GM23248 (cell line): ENCODE measurements at regions not wholly inside any gene's neighbourhood (a gene's known extent, or its start where the extent isn't known, plus 50 kb on each side); places are given as distances from the start of the nearest gene placed in this dataset.

Experiments
- DNase-seq: peaks from one replicate; pipeline ENCODE4 v3.0.0-alpha.2; 2015
- H2AFZ ChIP-seq: fragments of 200-600 bp; sonication (generic); 2 replicates; pipeline ENCODE4 v1.6.1; 2016; ENCODE audit warnings: antibody characterized with exemption
- H3F3A ChIP-seq: fragments of 200-600 bp; sonication (generic); 2 replicates; pipeline ENCODE4 v1.6.1; 2016; ENCODE audit warnings: mild to moderate bottlenecking, antibody characterized with exemption, mixed run types; ENCODE audit not compliant: insufficient read depth
- H3K27ac ChIP-seq: fragments of 200-600 bp; sonication (generic); 2 replicates; pipeline ENCODE4 v1.5.1; 2016; ENCODE audit warnings: mild to moderate bottlenecking
- H3K27me3 ChIP-seq: fragments of 200-600 bp; sonication (generic); replicated peaks from 2 replicates; pipeline ENCODE4 v1.6.1; 2016; ENCODE audit warnings: mild to moderate bottlenecking; ENCODE audit not compliant: insufficient read depth
- H3K36me3 ChIP-seq: fragments of 200-600 bp; sonication (generic); 2 replicates; pipeline ENCODE4 v1.6.1; 2016; ENCODE audit warnings: low read depth, mild to moderate bottlenecking
- H3K4me1 ChIP-seq: fragments of 200-600 bp; sonication (generic); 2 replicates; pipeline ENCODE4 v1.6.1; 2016; ENCODE audit warnings: mild to moderate bottlenecking; ENCODE audit not compliant: insufficient read depth
- H3K4me2 ChIP-seq: fragments of 200-600 bp; sonication (generic); one replicate; pipeline ENCODE4 v1.6.1; 2016; ENCODE audit warnings: mild to moderate bottlenecking; ENCODE audit not compliant: unreplicated experiment
- H3K4me3 ChIP-seq: fragments of 200-600 bp; sonication (generic); 2 replicates; pipeline ENCODE4 v1.5.1; 2016; ENCODE audit warnings: mild to moderate bottlenecking
- H3K79me2 ChIP-seq: fragments of 200-600 bp; sonication (generic); 2 replicates; pipeline ENCODE4 v1.6.1; 2016; ENCODE audit warnings: mild to moderate bottlenecking; ENCODE audit not compliant: insufficient read depth
- H3K9ac ChIP-seq: fragments of 200-600 bp; sonication (generic); 2 replicates; pipeline ENCODE4 v1.6.1; 2016; ENCODE audit warnings: mild to moderate bottlenecking
- H3K9me2 ChIP-seq: fragments of 200-600 bp; sonication (generic); 2 replicates; pipeline ENCODE4 v1.6.1; 2016; ENCODE audit warnings: mixed run types, mild to moderate bottlenecking, moderate library complexity; ENCODE audit not compliant: insufficient read depth
- H3K9me3 ChIP-seq: fragments of 200-600 bp; sonication (generic); one replicate; pipeline ENCODE4 v1.6.1; 2017; ENCODE audit warnings: low read depth
- H4K20me1 ChIP-seq: fragments of 200-600 bp; sonication (generic); 2 replicates; pipeline ENCODE4 v1.6.0; 2016; ENCODE audit not compliant: insufficient read depth
- EZH2 ChIP-seq: fragments of 200-600 bp; sonication (generic); IDR thresholded peaks from 2 replicates; pipeline ENCODE4 v1.6.1; 2018; ENCODE audit warnings: antibody characterized with exemption, mild to moderate bottlenecking; ENCODE audit not compliant: insufficient read depth, poor library complexity, severe bottlenecking
- EZH2phosphoT487 ChIP-seq: fragments of 200-600 bp; sonication (generic); IDR thresholded peaks from 2 replicates; pipeline ENCODE4 v1.6.1; 2018; ENCODE audit warnings: antibody characterized with exemption, moderate library complexity, mild to moderate bottlenecking, low read depth; ENCODE audit not compliant: insufficient read depth
- WGBS, 2 experiments: methylation state at CpG; one replicate each; pipeline ENCODE4 v1.1.6; 2015 to 2017; ENCODE audit warnings: low lambda C conversion rate in 2 of 2, low coverage in 1 of 2; ENCODE audit errors: missing lambda C conversion rate in 2 of 2; 5-methylcytosine and 5-hydroxymethylcytosine counted together
- in situ Hi-C: fragments of 300-500 bp; cut with MboI; formaldehyde crosslinking; loops from 2 replicates; pipeline ENCODE4 v1.15.0; 2020

DNA sequence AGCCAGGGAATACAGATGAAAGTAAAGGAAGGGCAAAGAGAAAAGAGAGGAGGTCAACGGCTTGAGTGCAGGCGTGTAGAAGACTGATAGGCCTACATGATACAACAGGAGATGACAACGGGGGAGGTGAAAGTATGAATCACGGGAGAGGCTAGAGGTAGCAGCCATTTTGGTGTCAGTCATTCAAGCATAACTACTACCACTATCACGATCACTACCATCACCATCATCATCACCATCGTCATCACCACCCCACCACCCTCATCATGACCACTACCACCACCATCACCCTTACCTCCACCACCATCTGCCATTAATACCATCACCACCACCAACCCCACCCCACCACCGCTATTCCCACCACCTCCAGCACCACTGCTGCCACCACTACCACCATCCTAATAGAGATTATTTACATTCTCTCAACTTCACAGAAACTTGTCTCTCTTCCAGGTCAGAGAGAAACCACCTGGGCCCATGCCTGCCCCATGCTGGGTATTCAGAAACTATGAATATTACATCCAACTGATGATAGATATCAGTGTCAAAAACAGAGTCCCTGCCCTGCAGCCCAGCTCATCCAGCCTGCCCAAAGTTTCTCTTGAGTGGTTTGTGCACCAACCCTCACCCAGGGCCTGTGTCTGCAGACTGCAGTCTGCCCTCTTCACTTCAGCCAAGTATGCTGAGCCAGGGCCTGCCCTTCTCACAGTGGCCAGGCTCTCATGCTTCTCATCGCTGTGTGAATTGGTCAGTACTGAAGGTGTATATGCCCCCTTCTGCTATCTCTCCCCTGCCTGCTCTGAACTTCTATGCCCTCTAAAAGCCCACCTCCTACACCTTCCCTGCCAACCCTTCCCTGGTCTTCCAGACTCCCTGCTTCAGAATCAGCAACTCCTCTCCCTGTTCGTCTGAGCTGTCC lies 215.6 kb upstream of the TLE3 start:
- no peaks in the 10 kb centered on the region for H3F3A ChIP-seq
- no peaks in the 10 kb centered on the region for H3K9me2 ChIP-seq
- H4K20me1 ChIP-seq = no peaks in the 10 kb centered on the region
- no peak overlapping the region for H3K9ac ChIP-seq
- H3K36me3 ChIP-seq = no peaks in the 10 kb centered on the region
- DNase-seq = no peak
- H3K79me2 ChIP-seq = no peaks in the 10 kb centered on the region
- H3K9me3 ChIP-seq = no peaks in the 10 kb centered on the region
- H3K27me3 ChIP-seq = no peaks in the 10 kb centered on the region
- H2AFZ ChIP-seq = no peak overlapping the region
- no peak overlapping the region for H3K4me3 ChIP-seq
- 92 to 93% methylated on average over 9 of the region's 9 CpGs for WGBS, 2 experiments
- TF ChIP-seq EZH2phosphoT487 (no peak), EZH2 (no peak)
- peaks cover 13% of the 10 kb centered on the region for H3K4me1 ChIP-seq
- H3K27ac ChIP-seq = no peak overlapping the region
- in situ Hi-C loops = no loop called here
- H3K4me2 ChIP-seq = no peak overlapping the region

- H4K20me1 ChIP-seq = no peaks in the 10 kb centered on the region
- no peak overlapping the region for H2AFZ ChIP-seq
- 71 to 90% methylated on average over 1 of the region's 1 CpG for WGBS, 2 experiments
- H3K9ac ChIP-seq = no peak overlapping the region
- no peak for DNase-seq
- H3K4me3 ChIP-seq = no peak overlapping the region
- H3F3A ChIP-seq = no peaks in the 10 kb centered on the region
- H3K79me2 ChIP-seq = no peaks in the 10 kb centered on the region
- TF ChIP-seq EZH2 (no peak), EZH2phosphoT487 (no peak)
- H3K9me3 ChIP-seq = no peaks in the 10 kb centered on the region
- no peak overlapping the region for H3K27ac ChIP-seq
- no peaks in the 10 kb centered on the region for H3K9me2 ChIP-seq
- in situ Hi-C loops = no loop called here
- no peaks in the 10 kb centered on the region for H3K36me3 ChIP-seq
- H3K4me2 ChIP-seq = no peak overlapping the region
- H3K27me3 ChIP-seq = no peaks in the 10 kb centered on the region
- H3K4me1 ChIP-seq = peaks cover 11% of the 10 kb centered on the region
These were observed 214.1 kb upstream of the TLE3 start for GRCh38 chr15:70311821-70312220.

DNA sequence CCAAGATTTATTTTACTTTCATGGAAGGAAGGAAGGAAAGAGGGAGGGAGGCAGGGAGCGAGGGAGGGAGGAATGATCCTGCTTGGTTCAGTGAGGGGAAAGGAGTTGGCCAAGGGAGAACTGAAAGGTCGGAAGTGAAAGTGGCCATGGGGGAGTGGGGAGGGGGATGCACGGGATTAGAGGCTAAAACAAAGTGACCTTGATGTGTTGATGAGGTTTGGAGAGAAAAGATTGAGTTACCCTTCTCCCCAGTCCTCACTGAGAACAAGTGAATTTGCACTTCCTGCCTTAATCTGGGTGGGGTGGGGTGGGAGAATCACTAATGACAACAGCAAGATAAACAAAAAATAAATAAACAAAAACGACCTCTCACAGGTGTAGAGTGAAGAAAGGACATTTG lies 212.0 kb upstream of the TLE3 start:
- H3K4me3 ChIP-seq = no peak overlapping the region
- in situ Hi-C loops = no loop called here

DNA sequence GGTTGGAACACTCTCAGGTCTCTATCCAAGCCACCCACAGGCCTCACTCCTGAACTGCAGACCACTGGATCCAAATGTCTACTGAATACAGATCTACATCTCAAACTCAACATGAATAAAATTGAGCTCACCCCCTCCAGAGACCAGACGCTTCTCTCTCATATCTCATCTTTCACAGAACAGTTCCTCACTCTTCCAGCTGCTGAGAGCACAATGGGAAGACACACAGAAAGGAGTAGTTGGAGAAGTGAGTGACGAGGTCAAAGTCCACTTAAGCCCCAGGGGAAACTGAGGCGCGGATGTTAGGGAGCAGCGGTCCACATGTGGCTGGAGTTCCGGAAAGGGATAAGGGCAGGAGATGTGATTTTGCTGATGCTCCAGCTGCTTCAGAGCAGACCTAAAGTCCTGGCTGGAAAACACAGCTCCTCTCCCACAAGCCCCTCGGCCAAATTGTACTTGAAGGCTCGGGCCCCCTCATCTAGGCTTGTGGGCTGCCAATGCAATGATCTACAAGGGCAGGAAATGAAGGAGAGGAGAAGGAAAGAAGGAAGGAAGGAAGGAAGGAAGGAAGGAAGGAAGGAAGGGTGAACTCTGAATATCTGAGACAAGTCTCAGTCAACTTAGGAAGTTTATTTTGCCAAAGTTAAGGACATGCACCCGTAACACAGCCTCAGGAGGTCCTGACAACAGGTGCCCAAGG lies 211.2 kb upstream of the TLE3 start:
- Histone ChIP-seq H3K27me3 (no peaks in the 10 kb centered on the region), H3K9me2 (no peaks in the 10 kb centered on the region), H3K27ac (no peak overlapping the region), H3K4me2 (no peak overlapping the region), H3K9ac (no peak overlapping the region), H2AFZ (no peak overlapping the region), H3K9me3 (peaks cover 2% of the 10 kb centered on the region), H3K4me1 (no peaks in the 10 kb centered on the region), H3K4me3 (no peak overlapping the region), H3K79me2 (no peaks in the 10 kb centered on the region), H3K36me3 (no peaks in the 10 kb centered on the region), H4K20me1 (no peaks in the 10 kb centered on the region), H3F3A (no peaks in the 10 kb centered on the region)
- 90% methylated on average over 9 of the region's 9 CpGs for WGBS, 2 experiments
- DNase-seq = no peak
- TF ChIP-seq EZH2 (no peak), EZH2phosphoT487 (no peak)
- in situ Hi-C loops = no loop called here

More for the DNA sequence above, 212.0 kb upstream of the TLE3 start:
- Histone ChIP-seq H2AFZ (no peak overlapping the region), H3K9me2 (no peaks in the 10 kb centered on the region), H3K27me3 (no peaks in the 10 kb centered on the region), H4K20me1 (no peaks in the 10 kb centered on the region), H3K27ac (no peak overlapping the region), H3K79me2 (no peaks in the 10 kb centered on the region), H3K36me3 (no peaks in the 10 kb centered on the region), H3K9me3 (peaks cover 1% of the 10 kb centered on the region), H3K4me2 (no peak overlapping the region), H3K9ac (no peak overlapping the region), H3K4me1 (no peaks in the 10 kb centered on the region), H3F3A (no peaks in the 10 kb centered on the region)
- WGBS, 2 experiments = 49 to 50% methylated on average over 4 of the region's 4 CpGs
- DNase-seq = no peak
- no peak for TF ChIP-seq EZH2phosphoT487
- no peak for TF ChIP-seq EZH2
